Liver (tissue), 3 donors: ENCODE measurements at regions not wholly inside any gene's neighbourhood (a gene's known extent, or its start where the extent isn't known, plus 50 kb on each side); places are given as distances from the start of the nearest gene placed in this dataset.

Experiments used
- FOXA1 ChIP-seq: IDR thresholded peaks from 2 replicates; pipeline ENCODE4 v1.6.1; 2016; ENCODE audit warnings: antibody characterized with exemption
- HNF4G ChIP-seq: IDR thresholded peaks from 2 replicates; pipeline ENCODE4 v1.6.1; 2016; ENCODE audit warnings: antibody characterized with exemption
- JUND ChIP-seq, 2 donors: IDR thresholded peaks; 2 replicates each; pipeline ENCODE4 v1.6.1; 2016; ENCODE audit warnings: antibody characterized with exemption in 2 of 2
- SP1 ChIP-seq: IDR thresholded peaks from 2 replicates; pipeline ENCODE4 v1.6.1; 2018; ENCODE audit warnings: antibody characterized with exemption, mild to moderate bottlenecking
- TAF1 ChIP-seq: conservative IDR thresholded peaks from 2 replicates; pipeline ENCODE4 v1.6.1; 2016; ENCODE audit warnings: antibody characterized with exemption, mild to moderate bottlenecking
- YY1 ChIP-seq: IDR thresholded peaks from 2 replicates; pipeline ENCODE4 v1.6.1; 2016; ENCODE audit warnings: antibody characterized with exemption, mild to moderate bottlenecking
- TF ChIP-seq, protein P1 (sequence below): IDR thresholded peaks from 2 replicates; pipeline ENCODE4 v1.6.1; 2016; ENCODE audit warnings: antibody characterized with exemption
- TF ChIP-seq, protein P2 (sequence below): fragments of 150-350 bp; IDR thresholded peaks from 2 replicates; pipeline ENCODE4 v1.5.1; 2017; ENCODE audit warnings: improper control_type of control experiment, low read depth, low read length; ENCODE audit not compliant: missing input control
- donor health status: healthy.
- donor health status: healthy.

DNA sequence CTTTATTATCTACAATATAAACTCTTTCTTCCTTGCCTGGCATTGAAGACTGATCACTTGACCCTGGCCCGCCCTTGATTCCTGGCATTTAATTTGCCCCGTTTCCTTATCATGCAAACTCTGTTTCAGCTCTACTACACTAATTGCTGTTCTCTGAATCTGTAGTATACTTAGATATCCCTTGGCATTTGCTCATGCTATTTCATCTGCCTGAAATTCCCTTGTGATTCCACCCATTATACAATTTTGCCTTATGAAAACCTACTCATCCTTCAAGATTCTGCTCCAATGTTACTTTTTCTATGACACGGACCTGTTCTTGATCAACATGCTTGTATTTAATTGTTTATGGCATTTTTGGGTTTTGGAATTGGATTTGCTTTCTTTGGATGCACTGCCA lies 459.9 kb upstream of the AMOT start:
- TF ChIP-seq, protein P1, sequence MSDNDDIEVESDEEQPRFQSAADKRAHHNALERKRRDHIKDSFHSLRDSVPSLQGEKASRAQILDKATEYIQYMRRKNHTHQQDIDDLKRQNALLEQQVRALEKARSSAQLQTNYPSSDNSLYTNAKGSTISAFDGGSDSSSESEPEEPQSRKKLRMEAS, result no peak
- TF ChIP-seq, protein P2, sequence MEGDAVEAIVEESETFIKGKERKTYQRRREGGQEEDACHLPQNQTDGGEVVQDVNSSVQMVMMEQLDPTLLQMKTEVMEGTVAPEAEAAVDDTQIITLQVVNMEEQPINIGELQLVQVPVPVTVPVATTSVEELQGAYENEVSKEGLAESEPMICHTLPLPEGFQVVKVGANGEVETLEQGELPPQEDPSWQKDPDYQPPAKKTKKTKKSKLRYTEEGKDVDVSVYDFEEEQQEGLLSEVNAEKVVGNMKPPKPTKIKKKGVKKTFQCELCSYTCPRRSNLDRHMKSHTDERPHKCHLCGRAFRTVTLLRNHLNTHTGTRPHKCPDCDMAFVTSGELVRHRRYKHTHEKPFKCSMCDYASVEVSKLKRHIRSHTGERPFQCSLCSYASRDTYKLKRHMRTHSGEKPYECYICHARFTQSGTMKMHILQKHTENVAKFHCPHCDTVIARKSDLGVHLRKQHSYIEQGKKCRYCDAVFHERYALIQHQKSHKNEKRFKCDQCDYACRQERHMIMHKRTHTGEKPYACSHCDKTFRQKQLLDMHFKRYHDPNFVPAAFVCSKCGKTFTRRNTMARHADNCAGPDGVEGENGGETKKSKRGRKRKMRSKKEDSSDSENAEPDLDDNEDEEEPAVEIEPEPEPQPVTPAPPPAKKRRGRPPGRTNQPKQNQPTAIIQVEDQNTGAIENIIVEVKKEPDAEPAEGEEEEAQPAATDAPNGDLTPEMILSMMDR, result no peak
- TF ChIP-seq YY1, result no peak
- TF ChIP-seq FOXA1, result no peak
- no peak for TF ChIP-seq HNF4G
- no peak for TF ChIP-seq TAF1
- no peak for TF ChIP-seq JUND (IDR thresholded peaks at IDR 0.05)
- no peak for TF ChIP-seq SP1
